ENCODE measurements at regions not wholly inside any gene's neighbourhood (a gene's known extent, or its start where the extent isn't known, plus 50 kb on each side); places are given as distances from the start of the nearest gene placed in this dataset.
"Not testable (repeated sequence)": the region's sequence is repeated elsewhere in the genome, so short reads cannot be mapped to it uniquely, and the experiment has no call there.

DNA sequence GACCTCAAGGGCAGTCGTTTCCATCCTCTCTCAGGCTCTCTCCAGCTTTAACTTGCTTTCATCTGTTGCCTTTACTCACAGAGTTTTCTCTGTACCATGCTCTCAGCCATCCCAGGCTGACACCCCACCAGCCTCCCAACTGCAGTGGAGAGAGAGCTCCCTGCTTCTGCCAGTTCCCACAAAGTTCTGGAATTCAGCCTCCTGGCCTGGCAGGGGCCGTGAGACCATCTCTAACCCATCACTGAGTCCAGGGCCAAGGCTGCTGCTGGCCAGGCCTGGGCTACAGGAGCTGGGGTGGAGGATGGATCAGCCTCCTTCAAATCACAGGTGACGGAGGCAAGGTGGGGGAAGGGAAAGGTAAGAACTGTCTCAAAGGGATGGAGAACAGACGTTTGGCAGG is 314.9 kb downstream of the ADGRD1 start:
- TF ChIP-seq EZH2phosphoT487, EZH2 (IDR thresholded peaks at IDR 0.05): not testable (repeated sequence)
- TF ChIP-seq, protein P1, sequence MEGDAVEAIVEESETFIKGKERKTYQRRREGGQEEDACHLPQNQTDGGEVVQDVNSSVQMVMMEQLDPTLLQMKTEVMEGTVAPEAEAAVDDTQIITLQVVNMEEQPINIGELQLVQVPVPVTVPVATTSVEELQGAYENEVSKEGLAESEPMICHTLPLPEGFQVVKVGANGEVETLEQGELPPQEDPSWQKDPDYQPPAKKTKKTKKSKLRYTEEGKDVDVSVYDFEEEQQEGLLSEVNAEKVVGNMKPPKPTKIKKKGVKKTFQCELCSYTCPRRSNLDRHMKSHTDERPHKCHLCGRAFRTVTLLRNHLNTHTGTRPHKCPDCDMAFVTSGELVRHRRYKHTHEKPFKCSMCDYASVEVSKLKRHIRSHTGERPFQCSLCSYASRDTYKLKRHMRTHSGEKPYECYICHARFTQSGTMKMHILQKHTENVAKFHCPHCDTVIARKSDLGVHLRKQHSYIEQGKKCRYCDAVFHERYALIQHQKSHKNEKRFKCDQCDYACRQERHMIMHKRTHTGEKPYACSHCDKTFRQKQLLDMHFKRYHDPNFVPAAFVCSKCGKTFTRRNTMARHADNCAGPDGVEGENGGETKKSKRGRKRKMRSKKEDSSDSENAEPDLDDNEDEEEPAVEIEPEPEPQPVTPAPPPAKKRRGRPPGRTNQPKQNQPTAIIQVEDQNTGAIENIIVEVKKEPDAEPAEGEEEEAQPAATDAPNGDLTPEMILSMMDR (IDR thresholded peaks at IDR 0.05), result not testable (repeated sequence)
